Loucy (cell line): ENCODE measurements at regions not wholly inside any gene's neighbourhood (a gene's known extent, or its start where the extent isn't known, plus 50 kb on each side); places are given as distances from the start of the nearest gene placed in this dataset.
"Not testable (repeated sequence)": the region's sequence is repeated elsewhere in the genome, so short reads cannot be mapped to it uniquely, and the experiment has no call there.

Experiments
- H2AFZ ChIP-seq: fragments of 200-600 bp; sonication (generic); 2 replicates; pipeline ENCODE4 v1.6.0; 2016; ENCODE audit warnings: antibody characterized with exemption, mild to moderate bottlenecking, low read length, moderate library complexity
- H3F3A ChIP-seq: fragments of 200-600 bp; 2 replicates; pipeline ENCODE4 v1.6.0; 2016; ENCODE audit warnings: antibody characterized with exemption, low read depth, mild to moderate bottlenecking
- H3K27me3 ChIP-seq: fragments of 200-600 bp; sonication (generic); 2 replicates; pipeline ENCODE4 v1.6.1; 2014; ENCODE audit warnings: low read length, mild to moderate bottlenecking; ENCODE audit not compliant: insufficient read depth, poor library complexity, severe bottlenecking
- H3K36me3 ChIP-seq: fragments of 200-600 bp; sonication (generic); 2 replicates; pipeline ENCODE4 v1.6.1; 2016; ENCODE audit warnings: low read length; ENCODE audit not compliant: insufficient read depth
- H3K4me1 ChIP-seq: fragments of 200-600 bp; sonication (generic); 2 replicates; pipeline ENCODE4 v1.5.1; 2014; ENCODE audit warnings: low read length, mild to moderate bottlenecking; ENCODE audit not compliant: insufficient read depth, poor library complexity, severe bottlenecking
- H3K4me2 ChIP-seq: fragments of 200-600 bp; sonication (generic); 2 replicates; pipeline ENCODE4 v1.6.0; 2014; ENCODE audit warnings: antibody characterized with exemption, low read length, low read depth, mild to moderate bottlenecking; ENCODE audit not compliant: poor library complexity, severe bottlenecking
- H3K4me3 ChIP-seq: fragments of 200-600 bp; sonication (generic); 2 replicates; pipeline ENCODE4 v1.5.1; 2014; ENCODE audit warnings: low read length, mild to moderate bottlenecking, mixed read lengths; ENCODE audit not compliant: poor library complexity, severe bottlenecking
- H3K79me2 ChIP-seq: fragments of 200-600 bp; sonication (generic); 2 replicates; pipeline ENCODE4 v1.6.1; 2014; ENCODE audit warnings: low read length; ENCODE audit not compliant: insufficient read depth
- H3K9ac ChIP-seq: fragments of 200-600 bp; sonication (generic); 2 replicates; pipeline ENCODE4 v1.6.0; 2014; ENCODE audit warnings: mild to moderate bottlenecking, low read depth, low read length, moderate library complexity; ENCODE audit not compliant: poor library complexity, severe bottlenecking
- H3K9me2 ChIP-seq: fragments of 200-600 bp; sonication (generic); replicated peaks from 2 replicates; pipeline ENCODE4 v1.6.1; 2016; ENCODE audit warnings: low read depth, low read length, mixed read lengths
- H3K9me3 ChIP-seq: fragments of 200-600 bp; sonication (generic); 2 replicates; pipeline ENCODE4 v1.6.1; 2014; ENCODE audit warnings: mild to moderate bottlenecking, antibody characterized with exemption, low read length, low read depth; ENCODE audit not compliant: insufficient read depth
- H4K20me1 ChIP-seq: fragments of 200-600 bp; sonication (generic); 2 replicates; pipeline ENCODE4 v1.6.0; 2014; ENCODE audit warnings: antibody characterized with exemption, low read length, mild to moderate bottlenecking; ENCODE audit not compliant: insufficient read depth, poor library complexity, severe bottlenecking
- EZH2phosphoT487 ChIP-seq: fragments of 200-600 bp; IDR thresholded peaks from 2 replicates; pipeline ENCODE4 v1.6.1; 2018; ENCODE audit warnings: antibody characterized with exemption, mild to moderate bottlenecking, moderate library complexity, borderline replicate concordance
- TF ChIP-seq, protein P1 (sequence below): fragments of 200-600 bp; sonication (generic); conservative IDR thresholded peaks from 2 replicates; pipeline ENCODE4 v1.5.1; 2014; ENCODE audit warnings: mild to moderate bottlenecking, antibody characterized with exemption, low read length

DNA sequence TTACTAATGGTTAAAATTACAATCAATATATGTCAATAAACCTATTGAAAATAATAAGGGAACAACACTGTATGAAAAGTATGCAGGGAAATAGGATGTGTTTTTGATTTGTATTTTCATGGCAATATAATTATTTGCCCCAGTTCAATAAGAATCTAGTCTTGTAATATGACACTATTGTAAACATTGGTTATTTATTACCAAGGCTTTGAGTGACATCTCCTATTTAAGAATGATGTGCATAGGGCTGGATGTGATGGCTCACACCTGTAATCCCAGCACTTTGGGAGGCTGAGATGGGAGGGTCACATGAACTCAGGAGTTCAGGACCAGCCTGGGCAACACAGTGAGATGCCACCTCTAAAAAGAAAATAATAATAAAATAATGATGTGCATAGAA, 78.6 kb upstream of the DTNBP1 start:
- Histone ChIP-seq H3K4me1 (peaks cover 6% of the 10 kb centered on the region), H3K79me2 (no peaks in the 10 kb centered on the region), H3K9me3 (no peaks in the 10 kb centered on the region), H3F3A (0 out of 2 replicates have a peak, but pooled peaks cover 3% of the 10 kb centered on the region), H3K27me3 (no peaks in the 10 kb centered on the region), H3K4me3 (no peak overlapping the region), H3K9me2 (no peaks in the 10 kb centered on the region), H3K4me2 (no peak overlapping the region), H2AFZ (no peak overlapping the region), H3K36me3 (no peaks in the 10 kb centered on the region), H4K20me1 (no peaks in the 10 kb centered on the region), H3K9ac (no peak overlapping the region)
- no peak for TF ChIP-seq EZH2phosphoT487
- TF ChIP-seq, protein P1, sequence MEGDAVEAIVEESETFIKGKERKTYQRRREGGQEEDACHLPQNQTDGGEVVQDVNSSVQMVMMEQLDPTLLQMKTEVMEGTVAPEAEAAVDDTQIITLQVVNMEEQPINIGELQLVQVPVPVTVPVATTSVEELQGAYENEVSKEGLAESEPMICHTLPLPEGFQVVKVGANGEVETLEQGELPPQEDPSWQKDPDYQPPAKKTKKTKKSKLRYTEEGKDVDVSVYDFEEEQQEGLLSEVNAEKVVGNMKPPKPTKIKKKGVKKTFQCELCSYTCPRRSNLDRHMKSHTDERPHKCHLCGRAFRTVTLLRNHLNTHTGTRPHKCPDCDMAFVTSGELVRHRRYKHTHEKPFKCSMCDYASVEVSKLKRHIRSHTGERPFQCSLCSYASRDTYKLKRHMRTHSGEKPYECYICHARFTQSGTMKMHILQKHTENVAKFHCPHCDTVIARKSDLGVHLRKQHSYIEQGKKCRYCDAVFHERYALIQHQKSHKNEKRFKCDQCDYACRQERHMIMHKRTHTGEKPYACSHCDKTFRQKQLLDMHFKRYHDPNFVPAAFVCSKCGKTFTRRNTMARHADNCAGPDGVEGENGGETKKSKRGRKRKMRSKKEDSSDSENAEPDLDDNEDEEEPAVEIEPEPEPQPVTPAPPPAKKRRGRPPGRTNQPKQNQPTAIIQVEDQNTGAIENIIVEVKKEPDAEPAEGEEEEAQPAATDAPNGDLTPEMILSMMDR, result no peak

DNA sequence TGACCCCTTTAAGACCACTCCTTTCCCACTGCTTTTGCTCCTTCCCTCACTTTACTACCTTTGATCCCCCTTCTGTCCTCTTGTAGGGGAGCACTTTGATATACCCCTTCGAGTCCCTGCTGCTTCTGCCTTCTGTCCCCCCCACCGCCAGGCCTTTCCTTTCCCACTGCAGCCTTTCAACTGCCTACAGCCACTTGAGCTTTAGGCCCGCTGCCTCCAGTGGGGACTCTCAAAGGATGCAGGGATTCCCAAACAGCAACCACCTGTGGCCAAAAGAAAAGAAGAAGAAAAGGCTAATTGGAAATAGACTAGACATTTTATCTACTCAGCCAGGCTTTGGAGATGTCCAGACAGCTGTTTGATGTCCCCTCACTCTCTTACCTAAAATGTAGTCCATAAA, 77.0 kb upstream of the DTNBP1 start:
- Histone ChIP-seq H3K9me2 (no peaks in the 10 kb centered on the region), H2AFZ (no peak overlapping the region), H3K27me3 (no peaks in the 10 kb centered on the region), H3K9ac (no peak overlapping the region), H3K36me3 (no peaks in the 10 kb centered on the region), H3K4me2 (no peak overlapping the region), H3F3A (0 out of 2 replicates have a peak, but pooled peaks cover 3% of the 10 kb centered on the region), H3K9me3 (no peaks in the 10 kb centered on the region), H3K79me2 (no peaks in the 10 kb centered on the region), H4K20me1 (no peaks in the 10 kb centered on the region), H3K4me3 (no peak overlapping the region), H3K4me1 (peaks cover 22% of the 10 kb centered on the region)
- TF ChIP-seq, protein P1, result no peak
- no peak for TF ChIP-seq EZH2phosphoT487

DNA sequence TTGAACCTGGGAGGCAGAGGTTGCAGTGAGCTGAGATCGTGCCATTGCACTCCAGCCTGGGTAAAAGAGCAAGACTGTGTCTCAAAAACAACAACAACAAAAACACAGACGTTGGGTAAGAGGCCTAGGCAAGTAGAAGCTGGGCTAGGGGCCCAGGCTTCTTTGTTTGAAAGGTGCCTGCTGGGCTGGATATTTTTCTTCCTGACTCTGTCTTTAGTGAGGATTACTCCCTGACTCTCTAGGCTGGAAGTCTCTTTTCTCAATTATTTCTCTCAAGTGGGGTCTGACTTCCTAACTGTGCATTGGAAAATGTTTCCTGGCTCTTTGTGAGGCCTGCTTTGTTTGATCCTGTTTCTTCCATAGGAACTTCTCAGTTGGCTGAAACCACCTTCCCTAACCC, 76.5 kb upstream of the DTNBP1 start:
- 0 out of 2 replicates have a peak, but pooled peaks cover 3% of the 10 kb centered on the region for H3F3A ChIP-seq
- peaks cover 27% of the 10 kb centered on the region for H3K4me1 ChIP-seq
- H3K9ac ChIP-seq, result no peak overlapping the region
- H3K27me3 ChIP-seq, result no peaks in the 10 kb centered on the region
- H4K20me1 ChIP-seq, result no peaks in the 10 kb centered on the region
- no peak overlapping the region for H3K4me3 ChIP-seq
- no peaks in the 10 kb centered on the region for H3K9me3 ChIP-seq
- no peak overlapping the region for H3K4me2 ChIP-seq
- H3K9me2 ChIP-seq, result no peaks in the 10 kb centered on the region
- no peak overlapping the region for H2AFZ ChIP-seq
- no peaks in the 10 kb centered on the region for H3K36me3 ChIP-seq
- TF ChIP-seq EZH2phosphoT487, result no peak
- TF ChIP-seq, protein P1, result no peak
- H3K79me2 ChIP-seq, result no peaks in the 10 kb centered on the region

DNA sequence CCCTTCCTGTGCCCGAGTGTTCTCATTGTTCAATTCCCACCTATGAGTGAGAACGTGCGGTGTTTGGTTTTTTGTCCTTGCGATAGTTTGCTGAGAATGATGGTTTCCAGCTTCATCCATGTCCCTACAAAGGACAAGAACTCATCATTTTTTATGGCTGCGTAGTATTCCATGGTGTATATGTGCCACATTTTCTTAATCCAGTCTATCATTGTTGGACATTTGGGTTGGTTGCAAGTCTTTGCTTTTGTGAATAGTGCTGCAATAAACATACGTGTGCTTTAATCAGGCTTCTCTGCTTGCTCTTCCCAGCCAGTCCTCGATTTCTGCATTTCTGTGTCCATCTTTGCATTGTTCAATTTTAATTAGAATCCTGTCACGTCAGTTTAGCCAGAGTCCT, 75.4 kb upstream of the DTNBP1 start:
- not testable (repeated sequence) for H3K4me2 ChIP-seq, H3K9me2 ChIP-seq, H3K36me3 ChIP-seq, H2AFZ ChIP-seq, H3K4me3 ChIP-seq, H4K20me1 ChIP-seq, H3F3A ChIP-seq, H3K79me2 ChIP-seq, H3K9me3 ChIP-seq, H3K27me3 ChIP-seq, H3K9ac ChIP-seq
- H3K4me1 ChIP-seq, result peaks cover 37% of the 10 kb centered on the region
